ENCODE measurements at regions not wholly inside any gene's neighbourhood (a gene's known extent, or its start where the extent isn't known, plus 50 kb on each side); places are given as distances from the start of the nearest gene placed in this dataset.

DNA sequence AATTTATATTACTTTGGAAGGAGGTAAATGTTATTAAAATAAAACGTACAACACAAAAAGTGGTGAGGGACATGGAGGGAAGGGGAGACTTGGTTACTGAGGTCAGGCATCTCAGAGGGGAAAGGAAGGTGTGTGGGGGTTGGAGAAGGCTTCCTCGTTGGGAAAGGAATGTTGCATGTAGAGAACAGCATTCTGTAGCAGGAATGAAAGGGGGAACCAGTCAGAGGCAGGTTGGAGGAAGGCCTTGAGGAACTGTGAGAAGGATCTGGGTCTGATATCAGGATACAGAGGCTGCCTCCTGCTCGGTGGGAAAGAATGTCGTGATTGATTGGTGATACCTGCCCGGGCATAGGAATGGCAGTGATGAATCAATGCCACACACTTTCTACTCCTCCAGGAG, 103.3 kb upstream of the ZFHX3 start:
- Histone ChIP-seq H3K27me3 (ENCODE audit: insufficient read depth in 3 of 3, low read length in 2 of 3) (no peaks in the 10 kb centered on the region), H3K27ac (no peak overlapping the region), H3K4me1 (no peaks in the 10 kb centered on the region), H3K36me3 (ENCODE audit: insufficient read depth in 1 of 2, low read depth in 1 of 2) (no peaks in the 10 kb centered on the region), H3K9me3 (no peaks in the 10 kb centered on the region), H3K4me3 (no peak overlapping the region)
- TF ChIP-seq, protein P1, sequence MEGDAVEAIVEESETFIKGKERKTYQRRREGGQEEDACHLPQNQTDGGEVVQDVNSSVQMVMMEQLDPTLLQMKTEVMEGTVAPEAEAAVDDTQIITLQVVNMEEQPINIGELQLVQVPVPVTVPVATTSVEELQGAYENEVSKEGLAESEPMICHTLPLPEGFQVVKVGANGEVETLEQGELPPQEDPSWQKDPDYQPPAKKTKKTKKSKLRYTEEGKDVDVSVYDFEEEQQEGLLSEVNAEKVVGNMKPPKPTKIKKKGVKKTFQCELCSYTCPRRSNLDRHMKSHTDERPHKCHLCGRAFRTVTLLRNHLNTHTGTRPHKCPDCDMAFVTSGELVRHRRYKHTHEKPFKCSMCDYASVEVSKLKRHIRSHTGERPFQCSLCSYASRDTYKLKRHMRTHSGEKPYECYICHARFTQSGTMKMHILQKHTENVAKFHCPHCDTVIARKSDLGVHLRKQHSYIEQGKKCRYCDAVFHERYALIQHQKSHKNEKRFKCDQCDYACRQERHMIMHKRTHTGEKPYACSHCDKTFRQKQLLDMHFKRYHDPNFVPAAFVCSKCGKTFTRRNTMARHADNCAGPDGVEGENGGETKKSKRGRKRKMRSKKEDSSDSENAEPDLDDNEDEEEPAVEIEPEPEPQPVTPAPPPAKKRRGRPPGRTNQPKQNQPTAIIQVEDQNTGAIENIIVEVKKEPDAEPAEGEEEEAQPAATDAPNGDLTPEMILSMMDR (IDR thresholded peaks at IDR 0.05) = no peak
- DNase-seq = no peak
- ATAC-seq = no peak
- WGBS, 3 donors = 56 to 71% (median 65%) methylated on average over 5 of the region's 5 CpGs
- intact Hi-C loops (cut with DNase I) = no loop called here

DNA sequence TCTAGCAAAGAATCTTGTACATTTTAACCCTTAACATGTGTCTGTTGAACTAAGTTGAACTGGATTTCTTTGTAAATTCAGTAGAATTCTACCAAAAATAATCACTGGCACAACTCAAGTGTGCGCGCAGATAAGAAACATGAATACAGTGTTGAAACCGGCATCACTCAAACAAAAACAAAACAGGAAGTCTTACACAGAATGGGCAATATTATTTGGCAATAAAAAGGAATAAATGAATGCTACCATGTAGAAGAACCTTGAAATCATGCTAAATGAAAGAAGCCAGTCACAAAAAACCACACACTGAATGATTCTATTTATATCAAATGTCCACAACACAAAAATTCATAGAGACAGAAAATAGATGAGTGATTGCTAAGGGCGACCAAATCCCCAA, 102.9 kb upstream of the ZFHX3 start:
- H3K36me3 ChIP-seq (ENCODE audit: insufficient read depth in 1 of 2, low read depth in 1 of 2) = no peaks in the 10 kb centered on the region
- no peaks in the 10 kb centered on the region for H3K9me3 ChIP-seq
- H3K27me3 ChIP-seq (ENCODE audit: insufficient read depth in 3 of 3, low read length in 2 of 3) = no peaks in the 10 kb centered on the region
- 90 to 93% (median 90%) methylated on average over 4 of the region's 4 CpGs for WGBS, 3 donors
- no peak overlapping the region for H3K4me3 ChIP-seq
- TF ChIP-seq, protein P1 (IDR thresholded peaks at IDR 0.05) = no peak
- intact Hi-C loops (cut with DNase I) = no loop called here
- DNase-seq = no peak
- H3K27ac ChIP-seq = no peak overlapping the region
- no peaks in the 10 kb centered on the region for H3K4me1 ChIP-seq
- no peak for ATAC-seq

DNA sequence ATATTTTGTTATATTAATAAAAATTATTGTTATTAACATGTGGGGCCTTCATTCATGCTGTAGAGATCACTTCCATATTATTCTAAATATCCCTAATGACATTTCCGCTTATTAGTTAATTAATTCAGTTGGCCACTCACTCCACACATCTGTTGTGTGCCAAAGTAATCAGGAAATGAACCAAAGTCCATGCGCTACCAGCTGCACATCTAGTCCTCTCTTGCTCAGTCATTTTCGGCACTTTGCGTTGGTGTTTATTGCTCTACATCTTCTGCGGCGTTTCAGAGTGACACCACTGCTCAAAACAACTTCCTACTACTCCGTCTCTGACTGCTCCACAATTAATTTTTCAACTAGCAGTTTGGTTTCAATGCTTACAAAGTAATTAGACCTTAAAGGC, 101.4 kb upstream of the ZFHX3 start:
- no peak for DNase-seq
- intact Hi-C loops (cut with DNase I) = no loop called here
- H3K36me3 ChIP-seq (ENCODE audit: insufficient read depth in 1 of 2, low read depth in 1 of 2) = no peaks in the 10 kb centered on the region
- H3K4me3 ChIP-seq = no peak overlapping the region
- H3K27me3 ChIP-seq (ENCODE audit: insufficient read depth in 3 of 3, low read length in 2 of 3) = no peaks in the 10 kb centered on the region
- no peak overlapping the region for H3K27ac ChIP-seq
- no peaks in the 10 kb centered on the region for H3K4me1 ChIP-seq
- 56 to 80% (median 73%) methylated on average over 7 of the region's 7 CpGs for WGBS, 3 donors
- no peak for ATAC-seq
- no peaks in the 10 kb centered on the region for H3K9me3 ChIP-seq
- TF ChIP-seq, protein P1 (IDR thresholded peaks at IDR 0.05) = no peak

DNA sequence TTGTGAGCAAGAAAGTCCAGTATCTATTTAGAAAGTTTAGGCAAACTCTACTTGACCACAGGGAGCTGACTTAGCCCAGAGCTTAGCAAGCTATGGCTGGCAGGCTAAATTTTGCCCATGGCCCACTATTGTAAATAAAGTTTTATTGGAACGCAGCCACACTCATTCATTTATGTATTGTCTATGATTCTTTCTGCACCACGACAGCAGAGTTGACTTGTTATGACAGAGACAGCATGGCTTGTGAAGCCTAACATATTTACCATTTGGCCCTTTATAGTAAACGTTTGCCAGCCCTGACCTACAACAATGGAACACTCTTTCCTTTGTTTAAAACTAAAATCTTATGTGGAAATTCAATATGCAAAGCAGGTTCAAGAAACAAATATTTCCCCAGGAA, 100.0 kb upstream of the ZFHX3 start:
- WGBS, 3 donors = 54 to 58% (median 57%) methylated on average over 3 of the region's 3 CpGs
- Histone ChIP-seq H3K27ac (no peak overlapping the region), H3K4me3 (no peak overlapping the region), H3K9me3 (no peaks in the 10 kb centered on the region), H3K36me3 (ENCODE audit: insufficient read depth in 1 of 2, low read depth in 1 of 2) (no peaks in the 10 kb centered on the region), H3K27me3 (ENCODE audit: insufficient read depth in 3 of 3, low read length in 2 of 3) (no peaks in the 10 kb centered on the region), H3K4me1 (no peaks in the 10 kb centered on the region)
- TF ChIP-seq, protein P1 (IDR thresholded peaks at IDR 0.05) = no peak
- DNase-seq (no peak), ATAC-seq (no peak)
- intact Hi-C loops (cut with DNase I) = no loop called here

DNA sequence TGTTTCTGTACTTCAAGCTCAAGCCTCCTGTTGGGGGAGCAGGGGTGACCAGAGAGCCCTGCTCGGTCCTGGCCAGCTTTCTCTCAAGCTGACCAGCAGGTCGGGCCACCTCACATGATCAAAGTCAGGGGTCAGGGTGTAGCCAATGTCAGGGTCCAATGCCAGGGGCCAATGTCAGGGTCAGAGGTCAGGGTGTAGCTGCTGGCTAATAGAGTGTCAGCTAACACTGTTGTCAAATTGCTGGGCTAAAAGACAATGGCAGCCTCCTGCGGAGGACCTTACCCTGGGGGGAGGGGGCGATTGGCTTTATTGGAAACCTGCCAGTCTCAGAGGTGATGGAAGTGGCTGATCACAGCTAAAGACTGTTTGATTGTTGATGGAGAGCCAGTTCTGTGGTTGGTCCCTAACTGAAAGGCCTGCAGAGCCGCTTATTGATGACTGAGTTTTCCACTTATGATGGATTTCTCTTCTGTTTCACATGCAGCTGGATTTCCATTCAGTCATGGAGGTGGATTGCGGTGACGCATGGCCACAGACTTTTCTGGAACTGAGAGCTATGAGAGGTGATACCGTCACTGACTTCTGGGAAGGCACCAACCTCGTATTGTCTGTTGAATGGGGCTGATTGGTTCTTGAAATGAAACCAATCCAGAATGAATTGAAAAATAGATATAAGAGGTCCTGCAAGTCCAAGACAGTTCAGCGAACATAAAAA, 97.4 kb upstream of the ZFHX3 start:
- DNase-seq = no peak
- H3K4me3 ChIP-seq = no peak overlapping the region
- H3K27me3 ChIP-seq (ENCODE audit: insufficient read depth in 3 of 3, low read length in 2 of 3) = no peaks in the 10 kb centered on the region
- H3K27ac ChIP-seq = no peak overlapping the region
- H3K4me1 ChIP-seq = no peaks in the 10 kb centered on the region
- TF ChIP-seq, protein P1 (IDR thresholded peaks at IDR 0.05) = no peak
- 86 to 92% (median 88%) methylated on average over 10 of the region's 10 CpGs for WGBS, 3 donors
- no peaks in the 10 kb centered on the region for H3K9me3 ChIP-seq
- ATAC-seq = no peak
- no peaks in the 10 kb centered on the region for H3K36me3 ChIP-seq (ENCODE audit: insufficient read depth in 1 of 2, low read depth in 1 of 2)
- intact Hi-C loops (cut with DNase I) = no loop called here

Measured in psoas muscle (tissue), 7 donors.